ENCODE measurements at regions not wholly inside any gene's neighbourhood (a gene's known extent, or its start where the extent isn't known, plus 50 kb on each side); places are given as distances from the start of the nearest gene placed in this dataset.

GRCh38 chr1:163837206-163837605, 515.5 kb downstream of the NUF2 start:
- TF ChIP-seq POLR2A (IDR thresholded peaks at IDR 0.05) (no peak), CTCF (IDR thresholded peaks at IDR 0.05) (no peak)

Data from right lobe of liver (tissue), 4 donors.